ENCODE measurements at regions not wholly inside any gene's neighbourhood (a gene's known extent, or its start where the extent isn't known, plus 50 kb on each side); places are given as distances from the start of the nearest gene placed in this dataset.

- no peak for TF ChIP-seq CTCF (IDR thresholded peaks at IDR 0.05; ENCODE audit: control extremely low read depth in 1 of 3, insufficient read depth in 1 of 3, low read depth in 1 of 3, low read length in 3 of 3)
- no peak for TF ChIP-seq USF2 (IDR thresholded peaks at IDR 0.05; ENCODE audit: low read length)
- no peak for TF ChIP-seq POLR2AphosphoS5 (IDR thresholded peaks at IDR 0.05; ENCODE audit: low read depth, low read length)
- TF ChIP-seq MAX (IDR thresholded peaks at IDR 0.05), result no peak
- no peak for TF ChIP-seq BRCA1 (IDR thresholded peaks at IDR 0.05; ENCODE audit: low read depth, low read length)
- no peak for TF ChIP-seq SAP30 (IDR thresholded peaks at IDR 0.05; ENCODE audit: insufficient read depth, insufficient replicate concordance, low read length)
- TF ChIP-seq ATF2 (IDR thresholded peaks at IDR 0.05; ENCODE audit: low read length), result no peak
- TF ChIP-seq E2F6 (IDR thresholded peaks at IDR 0.05), result no peak
- no peak for TF ChIP-seq RXRA (IDR thresholded peaks at IDR 0.05; ENCODE audit: insufficient read depth, low read depth, low read length)
- TF ChIP-seq HDAC2 (IDR thresholded peaks at IDR 0.05; ENCODE audit: borderline replicate concordance in 1 of 2, low read depth in 2 of 2, low read length in 2 of 2), result no peak
- TF ChIP-seq FOSL1 (IDR thresholded peaks at IDR 0.05; ENCODE audit: insufficient read depth, low read depth, low read length), result no peak
- TF ChIP-seq KDM1A (IDR thresholded peaks at IDR 0.05; ENCODE audit: borderline replicate concordance, low read length), result no peak
These were observed 162.1 kb upstream of the GALNTL6 start for GRCh38 chr4:171651071-171651470.
